ENCODE measurements at regions not wholly inside any gene's neighbourhood (a gene's known extent, or its start where the extent isn't known, plus 50 kb on each side); places are given as distances from the start of the nearest gene placed in this dataset.

GRCh38 chr7:16021851-16022250, 335.4 kb upstream of the MEOX2 start:
- no peak for TF ChIP-seq CTCF (IDR thresholded peaks at IDR 0.05; ENCODE audit: low read depth, low read length)
- H3K4me3 ChIP-seq (ENCODE audit: low read depth, low read length): no peak overlapping the region

- no peak overlapping the region for H3K4me3 ChIP-seq (ENCODE audit: low read depth, low read length)
- TF ChIP-seq CTCF (IDR thresholded peaks at IDR 0.05; ENCODE audit: low read depth, low read length): no peak
These were observed 329.5 kb upstream of the MEOX2 start for GRCh38 chr7:16015981-16016380.

GRCh38 chr7:16014031-16014430, 327.5 kb upstream of the MEOX2 start:
- H3K4me3 ChIP-seq (ENCODE audit: low read depth, low read length): no peak overlapping the region
- TF ChIP-seq CTCF (IDR thresholded peaks at IDR 0.05; ENCODE audit: low read depth, low read length): no peak

GRCh38 chr7:16007911-16008310, 321.4 kb upstream of the MEOX2 start:
- H3K4me3 ChIP-seq (ENCODE audit: low read depth, low read length): no peak overlapping the region
- no peak for TF ChIP-seq CTCF (IDR thresholded peaks at IDR 0.05; ENCODE audit: low read depth, low read length)

- no peak for TF ChIP-seq CTCF (IDR thresholded peaks at IDR 0.05; ENCODE audit: low read depth, low read length)
- H3K4me3 ChIP-seq (ENCODE audit: low read depth, low read length): no peak overlapping the region
These were observed 318.2 kb upstream of the MEOX2 start for GRCh38 chr7:16004702-16005101.

GRCh38 chr7:16001477-16001876, 315.0 kb upstream of the MEOX2 start:
- no peak for TF ChIP-seq CTCF (IDR thresholded peaks at IDR 0.05; ENCODE audit: low read depth, low read length)
- H3K4me3 ChIP-seq (ENCODE audit: low read depth, low read length): no peak overlapping the region

GRCh38 chr7:15998617-15999016, 312.1 kb upstream of the MEOX2 start:
- H3K4me3 ChIP-seq (ENCODE audit: low read depth, low read length): no peak overlapping the region
- no peak for TF ChIP-seq CTCF (IDR thresholded peaks at IDR 0.05; ENCODE audit: low read depth, low read length)
